ENCODE measurements at regions not wholly inside any gene's neighbourhood (a gene's known extent, or its start where the extent isn't known, plus 50 kb on each side); places are given as distances from the start of the nearest gene placed in this dataset.

DNA sequence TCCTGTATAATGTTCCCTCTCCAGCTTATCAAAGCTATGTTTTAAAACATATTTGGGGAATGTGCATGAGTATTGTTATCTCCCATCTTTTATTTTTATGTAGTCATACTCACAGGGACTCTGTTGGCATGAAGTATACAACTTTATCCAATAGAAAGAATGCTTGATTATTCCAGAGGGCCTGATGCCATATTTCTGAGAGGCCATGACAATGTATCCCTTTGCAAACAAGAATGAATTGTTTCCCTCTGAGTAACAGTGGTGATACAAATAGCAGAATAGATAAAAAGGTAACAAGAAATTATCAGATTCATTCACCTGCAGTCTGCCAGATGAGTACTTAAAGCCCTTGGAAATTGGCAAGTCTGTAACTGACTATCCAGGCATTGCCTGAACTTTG is 125.9 kb downstream of the PLK2 start:
- H2AFZ ChIP-seq (ENCODE audit: low read length), result no peak overlapping the region

GRCh38 chr5:58330781-58331180 is 129.1 kb downstream of the PLK2 start:
- TF ChIP-seq EZH2 (IDR thresholded peaks at IDR 0.05; ENCODE audit: borderline replicate concordance, low read length), result no peak
- TF ChIP-seq, protein P1, sequence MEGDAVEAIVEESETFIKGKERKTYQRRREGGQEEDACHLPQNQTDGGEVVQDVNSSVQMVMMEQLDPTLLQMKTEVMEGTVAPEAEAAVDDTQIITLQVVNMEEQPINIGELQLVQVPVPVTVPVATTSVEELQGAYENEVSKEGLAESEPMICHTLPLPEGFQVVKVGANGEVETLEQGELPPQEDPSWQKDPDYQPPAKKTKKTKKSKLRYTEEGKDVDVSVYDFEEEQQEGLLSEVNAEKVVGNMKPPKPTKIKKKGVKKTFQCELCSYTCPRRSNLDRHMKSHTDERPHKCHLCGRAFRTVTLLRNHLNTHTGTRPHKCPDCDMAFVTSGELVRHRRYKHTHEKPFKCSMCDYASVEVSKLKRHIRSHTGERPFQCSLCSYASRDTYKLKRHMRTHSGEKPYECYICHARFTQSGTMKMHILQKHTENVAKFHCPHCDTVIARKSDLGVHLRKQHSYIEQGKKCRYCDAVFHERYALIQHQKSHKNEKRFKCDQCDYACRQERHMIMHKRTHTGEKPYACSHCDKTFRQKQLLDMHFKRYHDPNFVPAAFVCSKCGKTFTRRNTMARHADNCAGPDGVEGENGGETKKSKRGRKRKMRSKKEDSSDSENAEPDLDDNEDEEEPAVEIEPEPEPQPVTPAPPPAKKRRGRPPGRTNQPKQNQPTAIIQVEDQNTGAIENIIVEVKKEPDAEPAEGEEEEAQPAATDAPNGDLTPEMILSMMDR (IDR thresholded peaks at IDR 0.05; ENCODE audit: low read length), result no peak
- Histone ChIP-seq H4K20me1 (ENCODE audit: insufficient read depth, low read length) (no peaks in the 10 kb centered on the region), H3K9me2 (ENCODE audit: low read depth, low read length) (no peaks in the 10 kb centered on the region), H2AFZ (ENCODE audit: low read length) (no peak overlapping the region), H3K9me3 (ENCODE audit: low read length) (no peaks in the 10 kb centered on the region), H3K27me3 (ENCODE audit: insufficient read depth, low read length) (no peaks in the 10 kb centered on the region), H3K27ac (ENCODE audit: low read depth, low read length, poor library complexity, severe bottlenecking) (no peak overlapping the region), H3K79me2 (ENCODE audit: insufficient read depth, low read length) (no peaks in the 10 kb centered on the region), H3K36me3 (ENCODE audit: insufficient read depth, low read length) (no peaks in the 10 kb centered on the region), H3K4me3 (ENCODE audit: low read depth, low read length, poor library complexity, severe bottlenecking) (no peak overlapping the region), H3F3A (ENCODE audit: insufficient read depth, low read length) (no peaks in the 10 kb centered on the region), H3K4me1 (ENCODE audit: insufficient read depth, low read length, severe bottlenecking) (no peaks in the 10 kb centered on the region), H3K4me2 (ENCODE audit: low read length) (no peak overlapping the region), H3K9ac (ENCODE audit: low read length) (no peak overlapping the region)

More for the DNA sequence above, 125.9 kb downstream of the PLK2 start:
- TF ChIP-seq, protein P1 (IDR thresholded peaks at IDR 0.05; ENCODE audit: low read length), result no peak
- no peak for TF ChIP-seq EZH2 (IDR thresholded peaks at IDR 0.05; ENCODE audit: borderline replicate concordance, low read length)
- Histone ChIP-seq H4K20me1 (ENCODE audit: insufficient read depth, low read length) (no peaks in the 10 kb centered on the region), H3K9me2 (ENCODE audit: low read depth, low read length) (no peaks in the 10 kb centered on the region), H3F3A (ENCODE audit: insufficient read depth, low read length) (no peaks in the 10 kb centered on the region), H3K27ac (ENCODE audit: low read depth, low read length, poor library complexity, severe bottlenecking) (no peak overlapping the region), H3K79me2 (ENCODE audit: insufficient read depth, low read length) (no peaks in the 10 kb centered on the region), H3K4me1 (ENCODE audit: insufficient read depth, low read length, severe bottlenecking) (no peaks in the 10 kb centered on the region), H3K4me2 (ENCODE audit: low read length) (no peak overlapping the region), H3K36me3 (ENCODE audit: insufficient read depth, low read length) (no peaks in the 10 kb centered on the region), H3K4me3 (ENCODE audit: low read depth, low read length, poor library complexity, severe bottlenecking) (no peak overlapping the region), H3K27me3 (ENCODE audit: insufficient read depth, low read length) (no peaks in the 10 kb centered on the region), H3K9ac (ENCODE audit: low read length) (no peak overlapping the region), H3K9me3 (ENCODE audit: low read length) (no peaks in the 10 kb centered on the region)

- H3K9me2 ChIP-seq (ENCODE audit: low read depth, low read length), result no peaks in the 10 kb centered on the region
- H3K36me3 ChIP-seq (ENCODE audit: insufficient read depth, low read length), result no peaks in the 10 kb centered on the region
- no peak overlapping the region for H3K9ac ChIP-seq (ENCODE audit: low read length)
- no peaks in the 10 kb centered on the region for H3K4me1 ChIP-seq (ENCODE audit: insufficient read depth, low read length, severe bottlenecking)
- no peak overlapping the region for H2AFZ ChIP-seq (ENCODE audit: low read length)
- no peaks in the 10 kb centered on the region for H4K20me1 ChIP-seq (ENCODE audit: insufficient read depth, low read length)
- no peaks in the 10 kb centered on the region for H3K27me3 ChIP-seq (ENCODE audit: insufficient read depth, low read length)
- no peak overlapping the region for H3K4me2 ChIP-seq (ENCODE audit: low read length)
- TF ChIP-seq, protein P1 (IDR thresholded peaks at IDR 0.05; ENCODE audit: low read length), result no peak
- no peak for TF ChIP-seq EZH2 (IDR thresholded peaks at IDR 0.05; ENCODE audit: borderline replicate concordance, low read length)
- no peaks in the 10 kb centered on the region for H3F3A ChIP-seq (ENCODE audit: insufficient read depth, low read length)
- H3K79me2 ChIP-seq (ENCODE audit: insufficient read depth, low read length), result no peaks in the 10 kb centered on the region
- no peak overlapping the region for H3K4me3 ChIP-seq (ENCODE audit: low read depth, low read length, poor library complexity, severe bottlenecking)
- no peaks in the 10 kb centered on the region for H3K9me3 ChIP-seq (ENCODE audit: low read length)
- no peak overlapping the region for H3K27ac ChIP-seq (ENCODE audit: low read depth, low read length, poor library complexity, severe bottlenecking)
Observed at GRCh38 chr5:58327289-58327688, 132.6 kb downstream of the PLK2 start.
